ENCODE measurements at regions not wholly inside any gene's neighbourhood (a gene's known extent, or its start where the extent isn't known, plus 50 kb on each side); places are given as distances from the start of the nearest gene placed in this dataset.

GRCh38 chr2:12827721-12828120, 111.0 kb downstream of the TRIB2 start:
- Histone ChIP-seq H3K9ac (no peak overlapping the region), H3K4me1 (ENCODE audit: insufficient read depth) (peaks cover 17% of the 10 kb centered on the region), H3K9me3 (ENCODE audit: low read depth) (no peaks in the 10 kb centered on the region), H2AFZ (no peak overlapping the region), H3K79me2 (ENCODE audit: insufficient read depth) (no peaks in the 10 kb centered on the region), H3K36me3 (ENCODE audit: low read depth) (no peaks in the 10 kb centered on the region), H3K9me2 (ENCODE audit: insufficient read depth) (no peaks in the 10 kb centered on the region), H3F3A (ENCODE audit: insufficient read depth) (peaks cover 4% of the 10 kb centered on the region; the same call in 1 of the 2 replicates), H3K4me3 (no peak overlapping the region), H3K27ac (no peak overlapping the region), H4K20me1 (ENCODE audit: insufficient read depth) (no peaks in the 10 kb centered on the region), H3K4me2 (ENCODE audit: unreplicated experiment) (no peak overlapping the region), H3K27me3 (replicated peaks; ENCODE audit: insufficient read depth) (no peaks in the 10 kb centered on the region)
- DNase-seq = no peak
- WGBS, 2 experiments (ENCODE audit: low coverage in 1 of 2, low lambda C conversion rate in 2 of 2, missing lambda C conversion rate in 2 of 2) = 94 to 99% methylated on average over 7 of the region's 7 CpGs
- in situ Hi-C loops (cut with MboI) = no loop called here
- TF ChIP-seq EZH2 (IDR thresholded peaks at IDR 0.05; ENCODE audit: insufficient read depth, poor library complexity, severe bottlenecking) = no peak
- no peak for TF ChIP-seq EZH2phosphoT487 (IDR thresholded peaks at IDR 0.05; ENCODE audit: insufficient read depth, low read depth)

GRCh38 chr2:12828980-12829379, 112.2 kb downstream of the TRIB2 start:
- Histone ChIP-seq H3K4me1 (ENCODE audit: insufficient read depth) (peaks cover 17% of the 10 kb centered on the region), H3F3A (ENCODE audit: insufficient read depth) (peaks cover 4% of the 10 kb centered on the region; the same call in 1 of the 2 replicates), H2AFZ (no peak overlapping the region), H3K4me2 (ENCODE audit: unreplicated experiment) (no peak overlapping the region), H3K27me3 (replicated peaks; ENCODE audit: insufficient read depth) (no peaks in the 10 kb centered on the region), H3K9me3 (ENCODE audit: low read depth) (no peaks in the 10 kb centered on the region), H3K79me2 (ENCODE audit: insufficient read depth) (no peaks in the 10 kb centered on the region), H3K36me3 (ENCODE audit: low read depth) (no peaks in the 10 kb centered on the region), H3K9ac (no peak overlapping the region), H3K4me3 (no peak overlapping the region), H3K27ac (no peak overlapping the region), H3K9me2 (ENCODE audit: insufficient read depth) (no peaks in the 10 kb centered on the region), H4K20me1 (ENCODE audit: insufficient read depth) (no peaks in the 10 kb centered on the region)
- in situ Hi-C loops (cut with MboI) = no loop called here
- DNase-seq = no peak
- WGBS, 2 experiments (ENCODE audit: low coverage in 1 of 2, low lambda C conversion rate in 2 of 2, missing lambda C conversion rate in 2 of 2) = 70 to 73% methylated on average over 8 of the region's 8 CpGs
- TF ChIP-seq EZH2 (IDR thresholded peaks at IDR 0.05; ENCODE audit: insufficient read depth, poor library complexity, severe bottlenecking) = no peak
- TF ChIP-seq EZH2phosphoT487 (IDR thresholded peaks at IDR 0.05; ENCODE audit: insufficient read depth, low read depth) = no peak

- no peaks in the 10 kb centered on the region for H3K27me3 ChIP-seq (replicated peaks; ENCODE audit: insufficient read depth)
- TF ChIP-seq EZH2phosphoT487 (IDR thresholded peaks at IDR 0.05; ENCODE audit: insufficient read depth, low read depth) (no peak), EZH2 (IDR thresholded peaks at IDR 0.05; ENCODE audit: insufficient read depth, poor library complexity, severe bottlenecking) (no peak)
- no peak overlapping the region for H3K9ac ChIP-seq
- H3K27ac ChIP-seq = no peak overlapping the region
- H3F3A ChIP-seq (ENCODE audit: insufficient read depth) = no peaks in the 10 kb centered on the region
- 92 to 96% methylated on average over 1 of the region's 1 CpG for WGBS, 2 experiments (ENCODE audit: low coverage in 1 of 2, low lambda C conversion rate in 2 of 2, missing lambda C conversion rate in 2 of 2)
- no peaks in the 10 kb centered on the region for H3K4me1 ChIP-seq (ENCODE audit: insufficient read depth)
- DNase-seq = no peak
- in situ Hi-C loops (cut with MboI) = no loop called here
- H3K4me3 ChIP-seq = no peak overlapping the region
- no peak overlapping the region for H3K4me2 ChIP-seq (ENCODE audit: unreplicated experiment)
- no peaks in the 10 kb centered on the region for H4K20me1 ChIP-seq (ENCODE audit: insufficient read depth)
- no peaks in the 10 kb centered on the region for H3K36me3 ChIP-seq (ENCODE audit: low read depth)
- H3K9me2 ChIP-seq (ENCODE audit: insufficient read depth) = no peaks in the 10 kb centered on the region
- H3K9me3 ChIP-seq (ENCODE audit: low read depth) = no peaks in the 10 kb centered on the region
- no peaks in the 10 kb centered on the region for H3K79me2 ChIP-seq (ENCODE audit: insufficient read depth)
- no peak overlapping the region for H2AFZ ChIP-seq
These were observed 114.3 kb downstream of the TRIB2 start for GRCh38 chr2:12831016-12831415.

GRCh38 chr2:12834239-12834638, 117.5 kb downstream of the TRIB2 start:
- H3K4me1 ChIP-seq (ENCODE audit: insufficient read depth) = no peaks in the 10 kb centered on the region
- H3K9me2 ChIP-seq (ENCODE audit: insufficient read depth) = no peaks in the 10 kb centered on the region
- H3K4me3 ChIP-seq = no peak overlapping the region
- 92 to 99% methylated on average over 3 of the region's 3 CpGs for WGBS, 2 experiments (ENCODE audit: low coverage in 1 of 2, low lambda C conversion rate in 2 of 2, missing lambda C conversion rate in 2 of 2)
- DNase-seq = no peak
- H3K9ac ChIP-seq = no peak overlapping the region
- H3F3A ChIP-seq (ENCODE audit: insufficient read depth) = no peaks in the 10 kb centered on the region
- H3K27ac ChIP-seq = no peak overlapping the region
- H3K79me2 ChIP-seq (ENCODE audit: insufficient read depth) = no peaks in the 10 kb centered on the region
- no peak overlapping the region for H3K4me2 ChIP-seq (ENCODE audit: unreplicated experiment)
- H3K36me3 ChIP-seq (ENCODE audit: low read depth) = no peaks in the 10 kb centered on the region
- no peak overlapping the region for H2AFZ ChIP-seq
- H4K20me1 ChIP-seq (ENCODE audit: insufficient read depth) = no peaks in the 10 kb centered on the region
- TF ChIP-seq EZH2phosphoT487 (IDR thresholded peaks at IDR 0.05; ENCODE audit: insufficient read depth, low read depth) (no peak), EZH2 (IDR thresholded peaks at IDR 0.05; ENCODE audit: insufficient read depth, poor library complexity, severe bottlenecking) (no peak)
- in situ Hi-C loops (cut with MboI) = no loop called here
- no peaks in the 10 kb centered on the region for H3K27me3 ChIP-seq (replicated peaks; ENCODE audit: insufficient read depth)
- H3K9me3 ChIP-seq (ENCODE audit: low read depth) = no peaks in the 10 kb centered on the region

- no peak for DNase-seq
- no peaks in the 10 kb centered on the region for H3K9me3 ChIP-seq (ENCODE audit: low read depth)
- H3F3A ChIP-seq (ENCODE audit: insufficient read depth) = no peaks in the 10 kb centered on the region
- no peaks in the 10 kb centered on the region for H4K20me1 ChIP-seq (ENCODE audit: insufficient read depth)
- H3K36me3 ChIP-seq (ENCODE audit: low read depth) = no peaks in the 10 kb centered on the region
- H3K4me1 ChIP-seq (ENCODE audit: insufficient read depth) = no peaks in the 10 kb centered on the region
- H3K9me2 ChIP-seq (ENCODE audit: insufficient read depth) = no peaks in the 10 kb centered on the region
- H2AFZ ChIP-seq = no peak overlapping the region
- no peaks in the 10 kb centered on the region for H3K79me2 ChIP-seq (ENCODE audit: insufficient read depth)
- in situ Hi-C loops (cut with MboI) = no loop called here
- H3K4me3 ChIP-seq = no peak overlapping the region
- H3K9ac ChIP-seq = no peak overlapping the region
- 79 to 81% methylated on average over 4 of the region's 4 CpGs for WGBS, 2 experiments (ENCODE audit: low coverage in 1 of 2, low lambda C conversion rate in 2 of 2, missing lambda C conversion rate in 2 of 2)
- H3K4me2 ChIP-seq (ENCODE audit: unreplicated experiment) = no peak overlapping the region
- no peaks in the 10 kb centered on the region for H3K27me3 ChIP-seq (replicated peaks; ENCODE audit: insufficient read depth)
- TF ChIP-seq EZH2phosphoT487 (IDR thresholded peaks at IDR 0.05; ENCODE audit: insufficient read depth, low read depth) (no peak), EZH2 (IDR thresholded peaks at IDR 0.05; ENCODE audit: insufficient read depth, poor library complexity, severe bottlenecking) (no peak)
- no peak overlapping the region for H3K27ac ChIP-seq
These were observed 119.0 kb downstream of the TRIB2 start for GRCh38 chr2:12835733-12836132.

All from GM23248 (cell line).